ENCODE measurements at regions not wholly inside any gene's neighbourhood (a gene's known extent, or its start where the extent isn't known, plus 50 kb on each side); places are given as distances from the start of the nearest gene placed in this dataset.

DNA sequence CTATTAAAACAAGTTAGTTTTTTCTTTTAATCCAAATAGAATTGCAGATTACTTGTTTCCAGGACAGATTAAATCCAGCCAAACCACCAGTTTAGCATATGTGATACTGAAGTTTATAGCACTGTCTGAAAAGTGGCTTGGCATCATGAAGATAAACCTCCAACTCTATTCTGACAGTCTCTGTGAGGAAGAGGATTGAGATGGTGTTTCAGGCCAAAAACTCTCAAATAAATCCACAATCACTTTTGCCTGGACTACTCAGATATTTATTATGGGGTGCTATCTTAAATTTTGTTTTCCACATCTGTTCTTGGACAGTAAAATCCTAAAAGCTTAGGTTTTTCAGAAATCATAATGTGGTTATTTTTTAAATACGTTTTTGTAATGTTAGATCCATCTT, 161.7 kb upstream of the SEMA3C start:
- no peaks in the 10 kb centered on the region for H3K36me3 ChIP-seq (ENCODE audit: control insufficient read depth in 2 of 2, insufficient read depth in 1 of 2, low read length in 2 of 2)
- CTCF ChIA-PET: no interaction called here
- POLR2A ChIA-PET: no interaction called here
- H3K9me3 ChIP-seq (ENCODE audit: control insufficient read depth, insufficient read depth, low read depth, low read length): no peaks in the 10 kb centered on the region
- H3K4me1 ChIP-seq (ENCODE audit: control insufficient read depth, insufficient read depth, low read length): no peaks in the 10 kb centered on the region
- TF ChIP-seq ZNF777 (tag by site-specific recombination; IDR thresholded peaks at IDR 0.05; ENCODE audit: borderline replicate concordance) (no peak), ZNF530 (tag by site-specific recombination; IDR thresholded peaks at IDR 0.05; ENCODE audit: low read depth) (no peak), SETDB1 (IDR thresholded peaks at IDR 0.05; ENCODE audit: insufficient read length, low read length) (no peak), ZNF132 (tag by site-specific recombination; IDR thresholded peaks at IDR 0.05; ENCODE audit: borderline replicate concordance) (no peak), CTCF (tag by site-specific recombination; IDR thresholded peaks at IDR 0.05) (no peak)
- TF ChIP-seq, protein P1, sequence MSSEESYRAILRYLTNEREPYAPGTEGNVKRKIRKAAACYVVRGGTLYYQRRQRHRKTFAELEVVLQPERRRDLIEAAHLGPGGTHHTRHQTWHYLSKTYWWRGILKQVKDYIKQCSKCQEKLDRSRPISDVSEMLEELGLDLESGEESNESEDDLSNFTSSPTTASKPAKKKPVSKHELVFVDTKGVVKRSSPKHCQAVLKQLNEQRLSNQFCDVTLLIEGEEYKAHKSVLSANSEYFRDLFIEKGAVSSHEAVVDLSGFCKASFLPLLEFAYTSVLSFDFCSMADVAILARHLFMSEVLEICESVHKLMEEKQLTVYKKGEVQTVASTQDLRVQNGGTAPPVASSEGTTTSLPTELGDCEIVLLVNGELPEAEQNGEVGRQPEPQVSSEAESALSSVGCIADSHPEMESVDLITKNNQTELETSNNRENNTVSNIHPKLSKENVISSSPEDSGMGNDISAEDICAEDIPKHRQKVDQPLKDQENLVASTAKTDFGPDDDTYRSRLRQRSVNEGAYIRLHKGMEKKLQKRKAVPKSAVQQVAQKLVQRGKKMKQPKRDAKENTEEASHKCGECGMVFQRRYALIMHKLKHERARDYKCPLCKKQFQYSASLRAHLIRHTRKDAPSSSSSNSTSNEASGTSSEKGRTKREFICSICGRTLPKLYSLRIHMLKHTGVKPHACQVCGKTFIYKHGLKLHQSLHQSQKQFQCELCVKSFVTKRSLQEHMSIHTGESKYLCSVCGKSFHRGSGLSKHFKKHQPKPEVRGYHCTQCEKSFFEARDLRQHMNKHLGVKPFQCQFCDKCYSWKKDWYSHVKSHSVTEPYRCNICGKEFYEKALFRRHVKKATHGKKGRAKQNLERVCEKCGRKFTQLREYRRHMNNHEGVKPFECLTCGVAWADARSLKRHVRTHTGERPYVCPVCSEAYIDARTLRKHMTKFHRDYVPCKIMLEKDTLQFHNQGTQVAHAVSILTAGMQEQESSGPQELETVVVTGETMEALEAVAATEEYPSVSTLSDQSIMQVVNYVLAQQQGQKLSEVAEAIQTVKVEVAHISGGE (tag by site-specific recombination; conservative IDR thresholded peaks at IDR 0.05; ENCODE audit: low read depth): no peak
- TF ChIP-seq, protein P2, sequence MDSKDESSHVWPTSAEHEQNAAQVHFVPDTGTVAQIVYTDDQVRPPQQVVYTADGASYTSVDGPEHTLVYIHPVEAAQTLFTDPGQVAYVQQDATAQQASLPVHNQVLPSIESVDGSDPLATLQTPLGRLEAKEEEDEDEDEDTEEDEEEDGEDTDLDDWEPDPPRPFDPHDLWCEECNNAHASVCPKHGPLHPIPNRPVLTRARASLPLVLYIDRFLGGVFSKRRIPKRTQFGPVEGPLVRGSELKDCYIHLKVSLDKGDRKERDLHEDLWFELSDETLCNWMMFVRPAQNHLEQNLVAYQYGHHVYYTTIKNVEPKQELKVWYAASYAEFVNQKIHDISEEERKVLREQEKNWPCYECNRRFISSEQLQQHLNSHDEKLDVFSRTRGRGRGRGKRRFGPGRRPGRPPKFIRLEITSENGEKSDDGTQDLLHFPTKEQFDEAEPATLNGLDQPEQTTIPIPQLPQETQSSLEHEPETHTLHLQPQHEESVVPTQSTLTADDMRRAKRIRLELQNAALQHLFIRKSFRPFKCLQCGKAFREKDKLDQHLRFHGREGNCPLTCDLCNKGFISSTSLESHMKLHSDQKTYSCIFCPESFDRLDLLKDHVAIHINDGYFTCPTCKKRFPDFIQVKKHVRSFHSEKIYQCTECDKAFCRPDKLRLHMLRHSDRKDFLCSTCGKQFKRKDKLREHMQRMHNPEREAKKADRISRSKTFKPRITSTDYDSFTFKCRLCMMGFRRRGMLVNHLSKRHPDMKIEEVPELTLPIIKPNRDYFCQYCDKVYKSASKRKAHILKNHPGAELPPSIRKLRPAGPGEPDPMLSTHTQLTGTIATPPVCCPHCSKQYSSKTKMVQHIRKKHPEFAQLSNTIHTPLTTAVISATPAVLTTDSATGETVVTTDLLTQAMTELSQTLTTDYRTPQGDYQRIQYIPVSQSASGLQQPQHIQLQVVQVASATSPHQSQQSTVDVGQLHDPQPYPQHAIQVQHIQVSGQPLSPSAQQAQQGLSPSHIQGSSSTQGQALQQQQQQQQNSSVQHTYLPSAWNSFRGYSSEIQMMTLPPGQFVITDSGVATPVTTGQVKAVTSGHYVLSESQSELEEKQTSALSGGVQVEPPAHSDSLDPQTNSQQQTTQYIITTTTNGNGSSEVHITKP (tag by site-specific recombination; IDR thresholded peaks at IDR 0.05): no peak
- H3K27ac ChIP-seq (ENCODE audit: extremely low read depth, low read depth, low read length): no peak overlapping the region
- H3K4me3 ChIP-seq (ENCODE audit: low read depth, low read length): no peak overlapping the region

GRCh38 chr7:81079746-81080145, 160.9 kb upstream of the SEMA3C start:
- Histone ChIP-seq H3K36me3 (ENCODE audit: control insufficient read depth in 2 of 2, insufficient read depth in 1 of 2, low read length in 2 of 2) (no peaks in the 10 kb centered on the region), H3K27ac (ENCODE audit: extremely low read depth, low read depth, low read length) (no peak overlapping the region), H3K4me1 (ENCODE audit: control insufficient read depth, insufficient read depth, low read length) (no peaks in the 10 kb centered on the region), H3K4me3 (ENCODE audit: low read depth, low read length) (no peak overlapping the region), H3K9me3 (ENCODE audit: control insufficient read depth, insufficient read depth, low read depth, low read length) (no peaks in the 10 kb centered on the region)
- ChIA-PET CTCF (no interaction called here), POLR2A (no interaction called here)
- TF ChIP-seq, protein P3, sequence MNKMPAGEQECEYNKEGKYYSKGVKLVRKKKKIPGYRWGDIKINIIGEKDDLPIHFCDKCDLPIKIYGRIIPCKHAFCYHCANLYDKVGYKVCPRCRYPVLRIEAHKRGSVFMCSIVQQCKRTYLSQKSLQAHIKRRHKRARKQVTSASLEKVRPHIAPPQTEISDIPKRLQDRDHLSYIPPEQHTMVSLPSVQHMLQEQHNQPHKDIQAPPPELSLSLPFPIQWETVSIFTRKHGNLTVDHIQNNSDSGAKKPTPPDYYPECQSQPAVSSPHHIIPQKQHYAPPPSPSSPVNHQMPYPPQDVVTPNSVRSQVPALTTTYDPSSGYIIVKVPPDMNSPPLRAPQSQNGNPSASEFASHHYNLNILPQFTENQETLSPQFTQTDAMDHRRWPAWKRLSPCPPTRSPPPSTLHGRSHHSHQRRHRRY (tag by site-specific recombination; IDR thresholded peaks at IDR 0.05): no peak
- TF ChIP-seq, protein P4, sequence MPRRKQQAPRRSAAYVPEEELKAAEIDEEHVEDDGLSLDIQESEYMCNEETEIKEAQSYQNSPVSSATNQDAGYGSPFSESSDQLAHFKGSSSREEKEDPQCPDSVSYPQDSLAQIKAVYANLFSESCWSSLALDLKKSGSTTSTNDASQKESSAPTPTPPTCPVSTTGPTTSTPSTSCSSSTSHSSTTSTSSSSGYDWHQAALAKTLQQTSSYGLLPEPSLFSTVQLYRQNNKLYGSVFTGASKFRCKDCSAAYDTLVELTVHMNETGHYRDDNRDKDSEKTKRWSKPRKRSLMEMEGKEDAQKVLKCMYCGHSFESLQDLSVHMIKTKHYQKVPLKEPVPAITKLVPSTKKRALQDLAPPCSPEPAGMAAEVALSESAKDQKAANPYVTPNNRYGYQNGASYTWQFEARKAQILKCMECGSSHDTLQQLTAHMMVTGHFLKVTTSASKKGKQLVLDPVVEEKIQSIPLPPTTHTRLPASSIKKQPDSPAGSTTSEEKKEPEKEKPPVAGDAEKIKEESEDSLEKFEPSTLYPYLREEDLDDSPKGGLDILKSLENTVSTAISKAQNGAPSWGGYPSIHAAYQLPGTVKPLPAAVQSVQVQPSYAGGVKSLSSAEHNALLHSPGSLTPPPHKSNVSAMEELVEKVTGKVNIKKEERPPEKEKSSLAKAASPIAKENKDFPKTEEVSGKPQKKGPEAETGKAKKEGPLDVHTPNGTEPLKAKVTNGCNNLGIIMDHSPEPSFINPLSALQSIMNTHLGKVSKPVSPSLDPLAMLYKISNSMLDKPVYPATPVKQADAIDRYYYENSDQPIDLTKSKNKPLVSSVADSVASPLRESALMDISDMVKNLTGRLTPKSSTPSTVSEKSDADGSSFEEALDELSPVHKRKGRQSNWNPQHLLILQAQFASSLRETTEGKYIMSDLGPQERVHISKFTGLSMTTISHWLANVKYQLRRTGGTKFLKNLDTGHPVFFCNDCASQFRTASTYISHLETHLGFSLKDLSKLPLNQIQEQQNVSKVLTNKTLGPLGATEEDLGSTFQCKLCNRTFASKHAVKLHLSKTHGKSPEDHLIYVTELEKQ (tag by site-specific recombination; IDR thresholded peaks at IDR 0.05; ENCODE audit: borderline replicate concordance): no peak
